ENCODE measurements at regions not wholly inside any gene's neighbourhood (a gene's known extent, or its start where the extent isn't known, plus 50 kb on each side); places are given as distances from the start of the nearest gene placed in this dataset.

DNA sequence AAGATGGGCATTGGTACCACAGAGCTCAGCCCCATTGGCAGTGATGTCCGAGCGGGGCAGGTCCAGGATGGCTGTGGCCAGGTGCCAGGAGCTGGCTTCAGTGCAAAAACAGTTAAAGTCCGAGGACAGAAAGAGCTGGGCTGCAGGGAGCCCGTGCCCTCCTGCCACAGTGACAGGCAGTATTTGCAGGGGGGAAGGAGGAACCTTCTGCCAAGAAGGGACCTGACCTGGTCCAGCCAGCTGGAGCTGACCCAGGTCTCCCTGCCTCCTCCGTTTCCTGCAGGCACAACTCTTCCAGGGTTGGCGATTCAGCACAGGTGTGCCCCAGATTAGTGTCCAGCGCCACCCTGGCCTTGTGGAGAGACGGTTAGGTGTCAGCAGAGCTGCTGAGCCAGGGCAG lies 199.0 kb downstream of the ENGASE start:
- DNase-seq = peak in 2 of 14 donors; percentile 29 to 96

DNA sequence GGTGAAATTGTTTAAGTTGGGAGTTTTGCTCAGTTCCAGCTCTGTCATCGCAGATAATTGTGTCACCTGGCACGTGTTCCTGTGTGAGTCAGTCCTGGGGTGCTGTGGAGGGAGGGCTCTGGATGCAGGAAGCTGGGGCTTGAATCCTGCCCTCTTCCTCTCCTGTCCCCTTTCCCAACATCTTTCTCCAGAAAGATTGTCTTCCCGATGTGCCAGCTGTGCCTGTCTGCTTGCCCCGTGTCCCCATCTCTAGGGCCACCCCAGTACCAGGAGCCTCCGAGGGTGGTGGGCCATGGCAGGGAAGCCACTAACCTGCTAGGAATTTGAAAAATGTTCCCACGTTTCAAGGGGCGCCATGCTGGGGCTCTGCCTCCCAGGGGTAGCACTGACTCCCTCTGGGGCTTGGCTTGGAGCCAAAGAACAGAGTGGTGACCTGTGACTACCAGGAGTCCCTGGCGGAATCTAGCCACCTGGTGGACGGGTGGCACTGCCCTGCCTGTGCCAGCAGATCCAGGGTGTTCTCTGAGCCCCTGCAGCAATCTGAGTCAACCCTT lies 198.1 kb downstream of the ENGASE start:
- DNase-seq = peak in 1 of 14 donors; percentile 50

DNA sequence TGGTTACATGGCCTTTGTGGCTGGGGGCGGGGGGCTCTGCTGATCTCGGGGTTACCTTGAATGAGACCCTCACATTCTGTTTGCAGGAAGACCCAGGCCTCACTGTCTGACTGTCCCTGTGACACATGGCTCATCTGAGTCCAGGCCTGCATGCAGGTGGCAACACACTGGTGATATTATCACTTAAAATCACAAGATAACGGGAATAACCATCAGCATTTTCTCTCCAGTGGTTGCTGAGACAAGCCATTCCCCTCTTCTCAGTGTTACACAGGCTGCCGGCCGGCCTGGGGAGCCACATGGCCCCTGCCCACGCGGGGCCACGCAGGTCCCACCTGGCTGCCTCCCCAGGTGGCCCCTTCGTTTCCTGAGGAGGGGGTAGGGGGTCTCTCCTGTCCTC lies 197.6 kb downstream of the ENGASE start:
- DNase-seq = no peak

DNA sequence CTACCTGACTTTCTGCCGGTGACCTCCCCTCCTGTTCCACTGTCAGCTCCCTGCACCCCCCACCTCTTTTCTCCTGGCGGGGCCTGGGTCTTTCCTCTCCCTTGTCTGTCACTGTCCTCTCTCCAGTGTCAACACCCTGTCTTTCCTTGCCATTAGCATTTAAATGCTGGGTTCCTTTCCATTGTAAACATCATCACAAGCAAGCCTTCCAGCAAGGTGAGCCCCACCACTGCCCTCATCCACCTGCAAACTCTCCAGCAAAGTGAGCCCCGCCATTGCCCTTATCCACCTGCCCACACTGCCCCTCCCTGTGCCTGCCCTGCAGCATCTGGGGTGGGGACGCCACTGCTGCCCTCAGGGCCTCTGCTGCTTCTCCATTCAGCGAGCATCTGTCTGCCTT lies 195.0 kb downstream of the ENGASE start:
- no peak for DNase-seq

DNA sequence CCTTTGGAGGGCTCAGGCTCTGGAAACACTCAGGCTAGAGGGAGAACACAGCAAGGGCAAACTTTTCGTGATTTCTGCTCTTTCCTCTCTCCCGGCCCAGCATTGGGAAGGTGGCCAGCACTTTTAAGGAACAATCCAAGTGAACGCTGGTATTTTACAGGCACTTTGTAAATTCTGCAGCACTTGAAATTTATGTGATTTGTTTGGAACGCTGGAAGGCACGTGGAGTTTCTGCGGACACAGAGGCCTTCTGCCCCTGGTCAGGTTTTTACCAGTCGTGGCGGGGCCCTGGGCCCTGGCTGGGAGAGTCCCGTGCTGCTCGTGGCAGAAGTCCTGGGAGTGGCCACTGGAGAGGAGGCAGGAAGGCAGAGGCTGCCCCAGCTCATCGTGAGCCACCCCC lies 188.6 kb downstream of the ENGASE start:
- DNase-seq = no peak

DNA sequence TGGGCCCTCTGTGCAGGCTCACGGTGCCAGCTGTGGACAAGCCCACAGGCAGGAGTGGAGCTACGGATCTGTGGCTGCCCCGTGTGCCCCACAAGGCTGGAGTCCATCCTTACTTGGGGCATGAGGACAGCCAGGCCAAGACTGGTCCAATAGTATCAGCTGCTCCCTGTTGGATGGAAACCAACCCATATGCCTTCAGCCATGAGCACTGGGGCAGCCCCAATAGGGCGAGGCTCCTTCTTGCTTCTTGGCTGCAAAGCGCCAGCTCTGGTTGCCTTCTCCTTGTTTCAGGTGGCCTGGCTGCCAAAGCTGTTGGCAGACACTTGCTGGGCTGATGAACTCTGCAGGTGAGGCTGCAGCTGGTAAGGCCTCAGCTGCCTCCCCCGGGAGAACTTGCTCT lies 188.0 kb downstream of the ENGASE start:
- peak in 1 of 14 donors; percentile 58 for DNase-seq

DNA sequence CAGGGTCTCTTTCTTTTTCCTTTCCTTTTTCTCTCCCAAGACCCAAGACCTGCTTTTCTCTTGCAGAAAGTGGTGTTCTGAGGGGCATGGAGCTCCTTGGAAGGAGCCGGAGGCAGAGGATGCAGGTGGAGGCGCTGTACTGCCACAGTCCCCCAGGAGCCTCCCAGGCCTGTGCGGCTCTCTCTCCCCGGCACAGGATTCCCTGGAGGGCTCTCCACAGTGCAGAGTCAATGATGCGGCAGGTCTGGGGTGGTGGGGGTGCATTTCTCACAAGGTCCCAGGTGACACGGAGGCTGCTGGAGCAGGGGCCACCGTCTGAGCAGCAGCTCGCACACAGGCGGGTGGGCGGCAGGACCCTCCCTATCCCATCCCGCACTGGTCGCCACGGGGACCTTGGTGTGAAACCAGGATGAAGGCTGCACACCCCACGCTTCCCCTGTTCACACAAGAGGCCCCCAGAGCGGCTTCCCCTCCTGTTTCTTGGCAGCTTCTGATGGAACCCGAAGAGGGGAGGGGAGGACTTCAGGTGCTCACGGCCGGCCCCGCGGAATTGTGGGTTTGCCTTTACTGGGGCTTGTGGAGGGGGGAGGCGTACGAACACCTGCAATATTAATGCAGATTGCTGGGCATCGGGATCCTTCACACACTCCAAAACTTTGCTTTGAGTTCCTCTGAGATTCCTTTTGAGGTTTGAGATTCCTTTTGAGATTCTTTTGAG lies 186.9 kb downstream of the ENGASE start:
- no peak for DNase-seq

DNA sequence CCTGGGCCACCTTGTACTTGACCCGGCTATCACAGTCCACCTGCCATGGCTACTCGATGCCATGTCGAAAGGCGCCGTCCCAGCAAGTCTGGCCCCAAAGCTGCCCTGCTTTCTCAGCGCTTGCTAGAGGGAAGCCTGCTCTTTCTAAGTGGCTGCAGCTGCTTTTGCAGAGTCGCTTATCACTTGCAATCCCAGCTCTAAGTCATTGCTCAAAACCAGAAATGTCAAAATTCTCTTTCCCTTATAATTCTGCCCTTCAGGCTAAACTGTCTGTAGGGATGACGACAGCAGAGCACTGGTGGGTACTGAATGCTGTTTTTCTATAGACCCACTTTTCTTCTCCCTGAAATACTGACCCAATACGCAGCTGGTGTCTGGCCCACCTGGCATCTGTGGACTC lies 184.2 kb downstream of the ENGASE start:
- DNase-seq = no peak

DNA sequence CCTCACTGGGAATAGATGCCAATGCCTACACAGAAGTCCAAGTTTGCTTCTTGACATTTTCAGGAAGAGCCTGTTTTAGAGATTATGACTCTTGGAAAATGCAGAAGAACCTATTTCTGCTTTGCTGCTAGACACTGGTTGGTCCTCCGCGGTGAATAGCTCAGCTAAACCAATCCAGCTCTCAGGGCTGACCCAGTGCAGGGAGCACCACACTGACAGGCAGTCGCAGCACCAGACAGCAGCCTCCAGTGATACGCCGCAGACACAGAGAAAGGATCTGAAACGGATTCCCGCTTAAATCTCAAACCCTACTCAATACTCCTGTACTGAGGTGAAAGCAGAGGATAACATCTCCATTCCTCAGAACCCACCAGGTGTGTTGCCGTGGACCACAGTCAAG lies 183.4 kb downstream of the ENGASE start:
- no peak for DNase-seq

DNA sequence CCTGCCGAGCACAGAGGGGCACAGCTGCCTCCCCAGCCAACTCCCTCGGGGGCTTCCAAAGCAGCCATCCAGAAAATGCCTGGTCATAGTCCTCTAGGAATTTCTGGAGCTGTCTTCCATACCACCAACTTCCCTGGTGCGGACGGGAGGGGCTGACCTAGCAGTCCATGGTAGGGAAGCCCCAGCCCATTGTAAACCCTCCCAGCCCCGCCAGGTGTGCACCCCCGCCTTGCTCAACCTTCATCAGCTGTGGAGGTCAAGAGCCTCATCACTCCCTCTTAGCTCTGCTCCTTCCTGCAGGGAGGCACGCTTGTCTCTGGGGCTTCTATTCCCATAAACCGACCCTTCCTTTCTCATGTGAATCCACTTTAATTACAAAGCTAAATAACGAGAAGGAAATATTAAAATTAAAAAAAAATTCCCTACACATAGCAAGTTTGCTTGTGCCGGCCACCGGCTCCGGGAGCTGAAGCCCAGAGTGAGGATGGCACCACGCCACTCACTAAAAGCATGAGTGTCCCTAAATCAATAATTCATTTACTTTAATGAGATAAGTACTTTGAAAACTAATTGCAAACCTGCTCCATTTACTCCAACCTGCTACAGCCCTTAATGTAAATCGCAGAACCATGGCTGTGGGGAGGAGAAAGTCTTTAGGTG lies 181.4 kb downstream of the ENGASE start:
- no peak for DNase-seq

DNA sequence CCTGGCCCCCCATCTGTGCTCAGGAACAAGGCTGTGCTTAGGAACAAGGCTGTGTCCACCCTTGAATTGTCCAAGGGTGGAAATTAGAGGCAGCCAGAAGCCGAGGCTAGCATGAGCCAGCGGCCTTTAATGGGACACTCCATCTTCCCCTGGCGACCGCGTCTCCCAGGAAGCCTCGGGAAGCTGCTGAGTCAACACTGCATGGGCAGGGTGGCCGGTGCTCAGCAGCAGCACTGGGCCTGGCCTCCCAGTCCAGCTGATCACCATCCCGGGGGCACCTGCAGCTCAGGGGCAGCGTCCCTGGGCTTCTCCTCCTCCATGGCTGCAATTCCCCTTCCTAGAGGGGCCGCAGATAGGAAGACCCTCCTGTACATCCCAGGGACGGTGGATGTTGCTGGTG lies 180.8 kb downstream of the ENGASE start:
- DNase-seq = no peak

DNA sequence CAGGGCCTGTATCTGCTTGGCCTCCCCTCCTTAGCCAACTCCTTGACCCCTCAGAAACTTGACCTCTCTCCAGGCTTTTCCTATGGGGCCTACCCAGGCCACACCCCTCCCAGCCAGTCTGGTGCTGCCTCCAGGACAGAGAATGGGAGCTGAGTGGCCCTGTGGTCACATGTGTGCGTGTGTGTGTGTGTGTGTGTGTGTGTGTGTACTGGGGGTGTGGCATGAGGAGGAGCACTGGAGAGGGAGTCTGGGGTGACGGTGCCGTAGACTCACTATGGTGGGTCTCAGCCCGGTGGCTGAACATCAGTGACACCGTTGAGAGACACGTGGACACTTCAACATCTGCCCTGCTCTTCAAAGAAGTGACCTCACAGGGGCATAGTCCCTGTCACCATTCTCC lies 180.4 kb downstream of the ENGASE start:
- no peak for DNase-seq

DNA sequence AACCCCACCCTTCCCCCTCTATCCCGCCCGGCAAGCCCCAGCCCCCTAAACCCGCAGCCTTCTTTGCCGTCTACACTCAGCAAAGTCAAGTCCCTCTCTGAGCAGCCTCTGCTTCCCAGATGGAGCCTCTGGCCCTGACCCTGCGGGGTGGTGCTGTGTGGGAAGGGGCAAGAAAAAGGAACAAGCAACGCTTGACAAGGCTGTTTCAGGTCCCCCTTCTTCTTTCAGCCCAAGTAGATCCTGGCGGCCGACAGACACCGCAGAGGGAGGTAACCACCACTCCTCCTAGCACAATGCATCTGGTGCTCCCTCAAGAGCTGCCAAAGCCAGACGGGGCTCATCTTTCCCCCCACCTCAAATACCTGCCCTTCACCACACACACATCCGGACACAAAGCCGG lies 178.3 kb downstream of the ENGASE start:
- DNase-seq = no peak

DNA sequence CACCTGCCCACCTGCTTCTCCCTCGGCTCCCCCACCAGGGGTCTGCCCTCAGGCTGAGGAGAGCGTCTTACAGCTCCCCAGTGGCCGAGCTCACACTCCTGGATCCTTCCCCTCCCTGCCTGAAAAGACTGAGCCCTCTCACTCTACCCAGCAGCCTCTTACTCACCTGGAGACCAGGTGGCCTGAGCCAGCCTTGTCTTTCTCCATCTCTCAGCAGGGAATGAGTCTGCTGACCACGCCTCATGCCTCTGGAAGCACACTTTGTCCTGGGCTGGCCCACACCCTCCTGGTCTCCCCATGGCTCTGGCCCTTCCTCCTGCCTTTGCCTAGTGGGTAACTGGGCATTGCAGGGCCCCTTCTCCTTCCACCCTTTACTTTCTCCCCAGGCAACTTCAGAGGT lies 177.2 kb downstream of the ENGASE start:
- no peak for DNase-seq

DNA sequence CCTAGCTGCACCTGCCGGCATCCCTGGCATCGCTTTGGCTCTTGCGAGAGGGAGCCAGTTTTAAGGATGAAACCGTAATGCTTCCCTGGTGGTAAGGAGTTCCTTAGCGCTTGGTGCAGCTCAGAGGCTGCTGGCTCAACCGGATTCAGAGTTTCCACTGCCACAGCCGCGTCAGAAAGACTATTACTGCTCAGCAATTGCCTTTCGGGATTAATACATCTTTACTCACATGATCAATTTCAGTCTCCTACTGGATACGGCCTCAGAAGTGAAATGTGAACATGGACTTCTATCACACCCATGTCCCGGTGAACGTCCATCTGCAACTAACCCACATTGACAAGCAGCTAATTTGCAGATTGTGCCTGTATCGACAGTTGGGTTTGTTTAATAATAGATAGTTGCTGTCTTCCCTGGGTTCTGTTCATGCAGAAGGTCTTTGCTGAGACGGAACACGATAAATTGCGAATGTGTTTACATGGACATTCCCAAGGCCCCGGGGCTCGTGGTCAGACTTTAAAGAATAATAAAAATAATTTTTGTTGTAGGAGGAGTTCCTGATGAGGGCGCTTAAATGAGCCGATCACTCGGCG lies 175.4 kb downstream of the ENGASE start:
- DNase-seq = no peak

DNA sequence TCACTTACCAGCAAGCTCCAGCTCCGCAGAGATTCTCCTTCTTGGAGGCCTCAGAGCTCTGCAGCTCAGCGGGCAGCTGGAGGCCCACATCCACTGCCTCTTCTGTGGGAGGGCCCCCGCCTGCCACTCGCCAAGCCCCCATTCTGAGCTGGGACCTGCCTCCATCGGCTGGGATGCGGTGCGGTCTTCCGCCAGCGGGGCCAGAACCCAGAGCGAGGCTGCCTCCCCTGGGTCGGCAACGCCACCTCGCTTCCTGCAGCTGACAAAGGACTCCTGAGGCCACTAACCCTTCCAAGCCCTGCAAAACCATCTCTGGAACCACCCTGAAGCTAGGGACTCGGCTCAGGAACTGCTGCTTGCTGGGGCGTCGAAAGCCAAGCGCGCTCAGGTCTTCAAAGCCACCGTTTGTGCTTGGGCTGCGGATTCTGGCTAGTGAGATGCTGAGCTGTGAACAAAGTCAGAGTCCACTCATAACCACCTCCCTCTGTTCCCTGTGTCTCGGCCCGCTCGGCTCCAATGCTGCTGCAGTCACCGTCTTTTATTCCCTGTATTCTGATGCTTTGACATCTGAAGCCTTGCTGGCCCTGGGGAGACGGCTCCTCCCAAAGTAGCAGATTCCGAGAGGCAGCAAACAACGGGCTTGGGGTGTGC lies 174.3 kb downstream of the ENGASE start:
- no peak for DNase-seq

DNA sequence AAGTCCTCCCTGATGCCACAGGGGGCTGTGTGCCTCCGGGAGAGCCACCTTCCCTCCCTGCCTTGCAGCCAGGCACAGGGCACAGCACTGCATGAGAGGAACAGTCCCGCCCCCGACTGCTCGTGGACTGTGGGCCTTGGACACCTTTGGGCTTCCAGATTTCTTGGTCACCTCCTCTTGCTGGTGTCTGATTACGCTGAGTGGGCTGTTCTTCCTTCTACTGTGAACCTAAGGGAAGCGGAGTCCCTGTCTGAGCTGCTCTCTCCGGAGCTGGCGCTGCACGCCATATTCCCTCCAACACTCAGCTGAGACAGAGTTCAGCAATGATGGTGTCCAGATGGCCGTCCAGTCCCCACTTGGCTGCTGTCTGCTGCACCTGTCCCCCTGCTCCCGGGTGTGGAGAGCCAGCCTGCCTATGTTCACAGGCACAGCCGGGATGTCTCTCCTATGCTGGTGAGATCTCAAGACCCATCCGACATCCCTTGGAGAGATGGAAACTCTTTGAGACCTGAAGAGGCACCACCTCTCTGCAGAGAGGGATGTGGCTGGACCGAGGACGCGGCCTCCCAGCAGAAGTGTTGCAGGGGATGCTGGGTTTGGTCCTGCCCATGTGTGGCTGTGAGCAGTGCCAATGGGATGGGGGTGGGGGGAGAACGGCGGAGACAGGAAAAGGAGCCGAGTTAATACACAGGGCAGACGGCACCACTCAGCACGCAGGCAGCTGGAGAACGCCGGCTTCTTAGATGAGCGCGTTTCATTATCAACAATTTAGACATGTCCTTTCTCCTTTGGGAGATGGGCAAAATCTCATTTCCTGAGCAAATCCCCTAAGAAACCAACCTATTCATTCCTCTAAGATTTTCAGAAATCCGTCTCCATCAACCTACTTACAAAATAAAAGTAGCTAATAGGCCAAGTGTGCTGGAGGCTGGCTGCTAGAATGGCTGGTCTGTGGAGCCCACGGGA lies 171.9 kb downstream of the ENGASE start:
- peak in 2 of 14 donors; percentile 8 to 94 for DNase-seq

DNA sequence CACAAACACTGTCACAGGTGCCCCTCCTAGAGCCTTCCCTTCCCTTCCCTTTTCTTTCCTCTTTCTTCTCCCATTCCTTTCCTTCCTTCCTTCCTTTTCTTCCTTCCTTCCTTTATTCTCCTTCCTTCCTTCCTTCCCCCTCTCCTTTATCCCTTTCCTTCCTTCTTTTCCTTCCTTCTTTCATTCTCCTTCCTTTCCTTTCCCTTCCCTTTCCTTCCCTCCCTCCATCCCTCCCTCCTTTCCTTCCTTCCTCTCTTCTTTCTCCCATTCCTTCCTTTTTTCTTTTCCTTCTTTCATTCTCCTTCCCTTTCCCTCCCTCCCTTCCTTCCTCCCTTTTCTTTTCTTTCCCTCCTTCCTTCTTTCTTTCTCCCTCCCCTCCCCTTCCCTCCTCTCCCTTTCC lies 170.0 kb downstream of the ENGASE start:
- DNase-seq = no peak

DNA sequence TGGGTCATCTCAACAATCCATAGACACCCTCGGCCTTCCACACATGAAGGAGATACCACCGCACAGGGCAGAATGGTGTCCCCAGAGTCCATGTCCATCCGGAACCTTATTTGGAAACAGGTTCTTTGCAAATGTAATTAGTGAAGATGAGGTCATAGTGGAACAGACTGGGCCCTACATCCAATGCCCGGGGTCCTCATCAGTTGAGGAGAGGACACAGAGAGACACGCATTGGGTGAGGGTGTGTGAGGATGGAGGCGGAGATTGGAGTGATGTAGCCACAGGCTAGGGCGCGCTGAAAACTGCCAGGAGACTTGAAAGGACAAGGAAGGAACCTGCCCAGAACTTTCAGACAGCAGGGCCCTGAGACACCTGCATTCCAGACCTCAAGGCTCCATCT lies 169.4 kb downstream of the ENGASE start:
- DNase-seq = no peak

DNA sequence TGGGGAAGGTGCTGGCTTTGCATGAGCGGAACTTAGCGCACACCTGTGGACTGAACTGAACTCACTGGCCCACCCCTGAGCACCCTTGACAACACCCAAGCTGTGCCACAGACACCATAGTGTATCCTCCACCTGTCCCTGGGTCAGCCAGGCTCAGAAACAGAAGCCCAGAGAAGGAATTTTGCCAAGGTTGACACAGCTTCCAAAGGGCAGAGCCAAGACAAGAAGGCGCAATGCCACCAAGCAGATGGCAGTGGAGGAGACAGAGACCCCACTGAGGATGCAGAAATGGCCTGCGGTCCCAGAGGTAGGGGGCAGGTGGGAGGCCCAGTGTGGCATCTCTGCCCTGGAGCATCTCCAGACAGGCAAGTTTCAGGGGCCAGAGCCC lies 169.0 kb downstream of the ENGASE start:
- peak in 3 of 14 donors; percentile 9 to 95 (median 32) for DNase-seq

DNA sequence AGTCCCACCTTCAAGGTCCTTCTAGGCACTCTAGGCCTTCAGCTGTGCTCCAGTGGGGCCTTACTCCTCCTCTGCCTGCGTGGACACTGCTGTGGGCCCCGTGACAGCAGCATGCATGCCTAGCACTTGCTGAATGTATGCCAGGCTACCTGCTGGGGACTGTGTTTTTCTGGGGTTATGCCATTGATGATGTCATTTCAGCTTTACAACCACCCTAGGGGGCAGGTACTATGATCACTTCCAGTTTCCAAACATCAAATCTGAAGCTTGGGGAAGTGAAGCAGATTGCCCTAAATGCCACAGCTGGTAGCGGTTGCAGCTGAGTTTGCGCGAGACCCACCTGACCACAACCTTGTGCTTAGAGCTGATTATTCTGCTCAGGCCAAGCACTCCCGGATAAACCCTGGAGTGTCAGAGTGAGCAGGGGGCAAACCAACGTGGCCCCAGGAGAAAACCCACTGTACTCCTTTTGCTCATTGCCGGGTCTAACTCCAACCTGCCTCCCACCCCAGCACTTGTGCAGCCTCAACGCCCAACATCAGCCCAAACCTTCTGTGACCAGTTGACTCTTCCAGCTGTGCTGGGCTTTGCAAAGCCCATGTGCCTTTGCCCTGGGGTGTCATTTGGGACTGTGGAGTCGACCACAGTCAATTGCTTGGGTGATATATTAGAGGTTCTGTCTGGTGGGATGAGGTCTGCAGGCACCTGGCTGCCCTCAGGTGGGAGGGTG lies 168.4 kb downstream of the ENGASE start:
- no peak for DNase-seq
